Smooth muscle cell (in vitro differentiated cells): ENCODE measurements at regions not wholly inside any gene's neighbourhood (a gene's known extent, or its start where the extent isn't known, plus 50 kb on each side); places are given as distances from the start of the nearest gene placed in this dataset.

Experiments
- DNase-seq: peaks from one replicate; lab custom pipeline; 2025; ENCODE audit not compliant: unreplicated experiment; lab: John Stamatoyannopoulos, UW
- H2AFZ ChIP-seq: fragments of 200-600 bp; sonication (generic); 2 replicates; pipeline ENCODE4 v1.6.0; 2016; ENCODE audit warnings: antibody characterized with exemption, low read depth, mild to moderate bottlenecking
- H3F3A ChIP-seq: fragments of 200-600 bp; sonication (generic); 2 replicates; pipeline ENCODE4 v1.6.0; 2017; ENCODE audit warnings: antibody characterized with exemption, low read depth
- H3K27ac ChIP-seq: fragments of 200-600 bp; sonication (generic); 2 replicates; pipeline ENCODE4 v1.5.1; 2016; ENCODE audit warnings: low read depth, mild to moderate bottlenecking
- H3K27me3 ChIP-seq: fragments of 200-600 bp; sonication (generic); 2 replicates; pipeline ENCODE4 v1.6.1; 2016; ENCODE audit warnings: low read depth, mild to moderate bottlenecking
- H3K36me3 ChIP-seq: fragments of 200-600 bp; sonication (generic); 2 replicates; pipeline ENCODE4 v1.5.1; 2016; ENCODE audit warnings: low read depth
- H3K4me1 ChIP-seq: fragments of 200-600 bp; sonication (generic); 2 replicates; pipeline ENCODE4 v1.5.1; 2016; ENCODE audit warnings: low read depth
- H3K4me2 ChIP-seq: fragments of 200-600 bp; sonication (generic); 2 replicates; pipeline ENCODE4 v1.6.0; 2016; ENCODE audit warnings: mild to moderate bottlenecking
- H3K4me3 ChIP-seq: fragments of 200-600 bp; sonication (generic); 2 replicates; pipeline ENCODE4 v1.5.1; 2016; ENCODE audit warnings: mild to moderate bottlenecking
- H3K79me2 ChIP-seq: fragments of 200-600 bp; sonication (generic); 2 replicates; pipeline ENCODE4 v1.6.0; 2016; ENCODE audit warnings: low read depth, mild to moderate bottlenecking
- H3K9ac ChIP-seq: fragments of 200-600 bp; sonication (generic); 2 replicates; pipeline ENCODE4 v1.6.0; 2016; ENCODE audit warnings: low read depth
- H3K9me3 ChIP-seq: fragments of 200-600 bp; sonication (generic); replicated peaks from 2 replicates; pipeline ENCODE4 v1.5.1; 2016; ENCODE audit warnings: low read depth
- H4K20me1 ChIP-seq: fragments of 200-600 bp; sonication (generic); 2 replicates; pipeline ENCODE4 v1.6.0; 2016; ENCODE audit warnings: low read depth
- WGBS: methylation state at CpG from one replicate; pipeline ENCODE4 v1.1.7; 2016; ENCODE audit warnings: low lambda C conversion rate; 5-methylcytosine and 5-hydroxymethylcytosine counted together
- TF ChIP-seq, protein P1 (sequence below): fragments of 200-600 bp; sonication (generic); IDR thresholded peaks from 2 replicates; pipeline ENCODE4 v1.5.1; 2017; ENCODE audit warnings: borderline replicate concordance, mild to moderate bottlenecking, antibody characterized with exemption; ENCODE audit not compliant: insufficient read depth, poor library complexity, severe bottlenecking

DNA sequence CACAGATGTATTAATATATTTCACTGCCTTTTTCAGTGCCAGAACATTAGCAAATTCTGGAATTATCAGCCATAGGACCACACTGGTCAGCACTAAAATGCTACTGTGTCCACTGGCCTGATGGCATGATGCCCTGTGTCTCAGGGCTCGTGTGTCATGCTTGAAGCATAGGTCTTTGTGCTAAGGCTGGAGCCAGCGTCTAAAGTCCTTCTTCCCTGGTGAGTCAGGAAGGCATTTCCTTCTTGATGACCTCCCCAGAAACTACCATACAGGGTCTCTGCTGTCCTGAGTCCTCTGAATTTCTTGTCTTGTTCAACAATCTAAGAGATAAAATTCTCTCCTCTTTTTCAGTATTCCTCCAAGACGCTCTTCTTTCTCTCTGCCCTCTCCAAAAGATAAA is 489.9 kb downstream of the PSAT1 start:
- Histone ChIP-seq H3K4me3 (no peak overlapping the region), H3K9me3 (no peaks in the 10 kb centered on the region), H3K79me2 (no peaks in the 10 kb centered on the region), H3K36me3 (no peaks in the 10 kb centered on the region), H2AFZ (peak overlapping the region; percentile 59), H3K27me3 (no peaks in the 10 kb centered on the region), H3K9ac (no peak overlapping the region), H3K27ac (no peak overlapping the region), H3F3A (no peaks in the 10 kb centered on the region), H4K20me1 (no peaks in the 10 kb centered on the region), H3K4me2 (no peak overlapping the region), H3K4me1 (no peaks in the 10 kb centered on the region)
- TF ChIP-seq, protein P1, sequence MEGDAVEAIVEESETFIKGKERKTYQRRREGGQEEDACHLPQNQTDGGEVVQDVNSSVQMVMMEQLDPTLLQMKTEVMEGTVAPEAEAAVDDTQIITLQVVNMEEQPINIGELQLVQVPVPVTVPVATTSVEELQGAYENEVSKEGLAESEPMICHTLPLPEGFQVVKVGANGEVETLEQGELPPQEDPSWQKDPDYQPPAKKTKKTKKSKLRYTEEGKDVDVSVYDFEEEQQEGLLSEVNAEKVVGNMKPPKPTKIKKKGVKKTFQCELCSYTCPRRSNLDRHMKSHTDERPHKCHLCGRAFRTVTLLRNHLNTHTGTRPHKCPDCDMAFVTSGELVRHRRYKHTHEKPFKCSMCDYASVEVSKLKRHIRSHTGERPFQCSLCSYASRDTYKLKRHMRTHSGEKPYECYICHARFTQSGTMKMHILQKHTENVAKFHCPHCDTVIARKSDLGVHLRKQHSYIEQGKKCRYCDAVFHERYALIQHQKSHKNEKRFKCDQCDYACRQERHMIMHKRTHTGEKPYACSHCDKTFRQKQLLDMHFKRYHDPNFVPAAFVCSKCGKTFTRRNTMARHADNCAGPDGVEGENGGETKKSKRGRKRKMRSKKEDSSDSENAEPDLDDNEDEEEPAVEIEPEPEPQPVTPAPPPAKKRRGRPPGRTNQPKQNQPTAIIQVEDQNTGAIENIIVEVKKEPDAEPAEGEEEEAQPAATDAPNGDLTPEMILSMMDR = no peak
- DNase-seq = no peak
- WGBS = 45% methylated on average over 3 of the region's 3 CpGs

DNA sequence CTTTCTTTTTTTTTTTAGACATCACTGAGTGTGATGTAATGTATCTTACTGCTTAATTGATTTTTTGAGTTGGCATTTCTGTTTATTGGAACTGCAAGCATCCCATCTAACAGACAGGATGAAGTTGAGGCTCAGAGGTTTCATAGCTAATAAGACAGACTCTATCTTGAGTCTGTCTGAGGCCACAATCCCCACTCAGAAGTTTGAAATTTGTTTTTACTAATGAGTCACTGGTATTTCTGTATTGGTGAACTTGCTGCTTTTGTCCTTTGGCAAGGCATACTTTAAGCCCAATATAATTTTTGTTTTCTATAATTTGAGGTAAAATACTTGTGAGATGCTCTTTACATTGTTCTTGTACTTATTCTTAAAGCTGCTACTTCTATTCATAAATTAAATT is 491.2 kb downstream of the PSAT1 start:
- Histone ChIP-seq H3F3A (no peaks in the 10 kb centered on the region), H3K27ac (no peak overlapping the region), H3K4me1 (no peaks in the 10 kb centered on the region), H3K9me3 (no peaks in the 10 kb centered on the region), H3K79me2 (no peaks in the 10 kb centered on the region), H3K9ac (no peak overlapping the region), H3K4me3 (no peak overlapping the region), H4K20me1 (no peaks in the 10 kb centered on the region), H2AFZ (no peak overlapping the region), H3K27me3 (no peaks in the 10 kb centered on the region), H3K36me3 (no peaks in the 10 kb centered on the region), H3K4me2 (no peak overlapping the region)
- TF ChIP-seq, protein P1 = no peak
- no peak for DNase-seq

DNA sequence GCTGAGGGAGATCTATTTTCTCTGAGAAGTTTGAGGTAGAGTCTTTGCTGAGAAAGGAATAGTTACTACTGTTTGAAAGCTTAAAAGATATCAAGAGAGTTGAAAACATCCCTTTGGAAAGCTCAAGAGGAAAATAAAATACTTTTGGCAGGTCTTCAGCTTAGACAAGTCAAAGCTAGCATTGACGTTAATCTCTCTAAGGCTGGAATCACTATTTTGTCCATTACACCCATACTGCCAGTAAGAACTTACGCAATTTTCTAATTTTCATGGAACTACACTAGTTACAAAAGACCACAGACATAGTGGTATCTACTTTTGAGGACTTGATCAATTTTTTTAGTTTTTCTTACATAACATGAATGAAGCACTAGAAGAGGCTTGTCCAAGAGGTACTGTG is 494.9 kb downstream of the PSAT1 start:
- WGBS = 92% methylated on average over 2 of the region's 2 CpGs
- DNase-seq = no peak

DNA sequence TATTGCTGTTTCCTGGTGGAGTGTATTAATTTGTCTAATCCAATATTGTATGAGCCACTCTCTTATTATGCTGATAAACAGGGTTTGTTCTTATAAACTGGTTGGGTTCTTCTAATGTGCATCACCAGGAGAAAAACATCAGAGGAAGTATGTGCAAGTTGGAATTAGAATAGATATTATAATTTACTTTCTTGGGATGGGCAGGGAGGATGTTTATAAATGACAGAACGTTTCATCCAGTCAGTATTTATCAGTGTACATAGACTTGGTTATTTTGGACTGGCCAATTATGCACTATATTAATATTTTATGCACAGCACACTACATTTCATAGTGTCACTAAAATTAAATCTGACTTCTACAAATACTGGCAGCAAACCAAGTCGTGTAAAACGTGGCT is 495.8 kb downstream of the PSAT1 start:
- Histone ChIP-seq H4K20me1 (no peaks in the 10 kb centered on the region), H3K9me3 (no peaks in the 10 kb centered on the region), H2AFZ (no peak overlapping the region), H3K27ac (no peak overlapping the region), H3K36me3 (no peaks in the 10 kb centered on the region), H3K79me2 (no peaks in the 10 kb centered on the region), H3K27me3 (no peaks in the 10 kb centered on the region), H3K9ac (no peak overlapping the region), H3K4me2 (no peak overlapping the region), H3K4me3 (no peak overlapping the region), H3F3A (no peaks in the 10 kb centered on the region), H3K4me1 (no peaks in the 10 kb centered on the region)
- TF ChIP-seq, protein P1 = no peak
- WGBS = 85% methylated on average over 3 of the region's 3 CpGs
- no peak for DNase-seq

More for the DNA sequence above, 494.9 kb downstream of the PSAT1 start:
- no peaks in the 10 kb centered on the region for H3F3A ChIP-seq
- H4K20me1 ChIP-seq = no peaks in the 10 kb centered on the region
- no peaks in the 10 kb centered on the region for H3K27me3 ChIP-seq
- no peaks in the 10 kb centered on the region for H3K4me1 ChIP-seq
- H3K4me2 ChIP-seq = no peak overlapping the region
- H3K36me3 ChIP-seq = no peaks in the 10 kb centered on the region
- no peak overlapping the region for H3K27ac ChIP-seq
- no peaks in the 10 kb centered on the region for H3K9me3 ChIP-seq
- no peak overlapping the region for H3K4me3 ChIP-seq
- TF ChIP-seq, protein P1 = no peak
- H3K79me2 ChIP-seq = no peaks in the 10 kb centered on the region
- H2AFZ ChIP-seq = no peak overlapping the region
- no peak overlapping the region for H3K9ac ChIP-seq
